Effector memory CD4-positive, alpha-beta T cell (primary cell): ENCODE measurements at regions not wholly inside any gene's neighbourhood (a gene's known extent, or its start where the extent isn't known, plus 50 kb on each side); places are given as distances from the start of the nearest gene placed in this dataset.

Experiments
- DNase-seq, 3 donors: peaks; one replicate each; pipeline ENCODE4 v3.0.0-alpha.2; 2020
- H3K27ac ChIP-seq: 2 replicates; pipeline ENCODE4 v1.7.0; 2013; ENCODE audit warnings: mild to moderate bottlenecking, low read length, moderate library complexity; ENCODE audit not compliant: insufficient read depth, poor library complexity, severe bottlenecking
- H3K27me3 ChIP-seq: replicated peaks from 2 replicates; pipeline ENCODE4 v1.7.0; 2013; ENCODE audit warnings: mild to moderate bottlenecking, low read length; ENCODE audit not compliant: insufficient read depth, control insufficient read depth, poor library complexity, severe bottlenecking
- H3K36me3 ChIP-seq: 2 replicates; pipeline ENCODE4 v1.7.0; 2013; ENCODE audit warnings: mild to moderate bottlenecking, low read length, moderate library complexity; ENCODE audit not compliant: control insufficient read depth, insufficient read depth
- H3K4me1 ChIP-seq: 2 replicates; pipeline ENCODE4 v1.7.0; 2013; ENCODE audit warnings: low read length, mild to moderate bottlenecking; ENCODE audit not compliant: control insufficient read depth, insufficient read depth, poor library complexity, severe bottlenecking
- H3K4me3 ChIP-seq: 2 replicates; pipeline ENCODE4 v1.7.0; 2013; ENCODE audit warnings: low read length, low read depth, mild to moderate bottlenecking; ENCODE audit not compliant: insufficient read depth, poor library complexity, severe bottlenecking
- H3K9me3 ChIP-seq: 2 replicates; pipeline ENCODE4 v1.7.0; 2013; ENCODE audit warnings: mild to moderate bottlenecking, low read length, moderate library complexity; ENCODE audit not compliant: control insufficient read depth

DNA sequence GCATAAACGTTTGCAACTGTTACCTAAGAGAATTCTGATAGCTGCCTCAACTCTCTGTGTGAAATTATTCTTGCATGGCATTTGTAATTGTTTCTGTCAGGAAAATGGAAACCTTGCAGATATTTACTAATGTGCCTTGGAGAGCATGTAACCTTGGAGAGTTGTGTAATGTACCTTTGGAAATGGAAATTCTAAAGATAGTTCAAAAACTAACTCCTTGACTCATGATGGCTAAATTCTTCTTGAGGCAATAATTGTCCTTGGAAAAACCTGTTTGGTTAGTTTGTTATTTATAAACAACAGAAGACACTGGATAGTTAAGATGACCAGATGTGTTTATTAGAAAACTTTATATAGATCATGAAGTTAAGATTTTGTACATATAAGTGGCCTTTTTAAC lies 1033.8 kb downstream of the PLA2G4A start:
- Histone ChIP-seq H3K4me1 (no peaks in the 10 kb centered on the region), H3K9me3 (no peaks in the 10 kb centered on the region), H3K27me3 (no peaks in the 10 kb centered on the region), H3K4me3 (no peak overlapping the region), H3K36me3 (no peaks in the 10 kb centered on the region), H3K27ac (no peak overlapping the region)
- DNase-seq, result no peak

DNA sequence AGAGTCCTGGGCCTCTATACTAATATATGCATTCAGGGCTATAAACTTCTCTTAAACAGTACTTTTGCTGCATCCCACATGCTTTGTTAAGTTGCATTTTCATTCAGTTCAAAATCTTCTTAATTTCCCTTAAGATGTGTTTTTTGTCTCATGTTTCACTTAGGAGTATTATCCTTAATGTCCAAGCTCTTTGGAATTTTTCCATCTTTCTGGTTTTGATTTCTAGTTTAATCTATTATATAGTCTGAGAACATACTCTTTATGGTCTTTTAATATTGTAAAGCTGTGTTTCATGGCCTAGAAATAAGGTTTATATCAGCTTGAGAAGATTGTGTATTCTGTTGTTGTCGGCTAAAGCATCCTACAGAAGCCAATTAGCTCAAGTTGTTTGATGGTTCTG lies 1041.8 kb downstream of the PLA2G4A start:
- no peak for DNase-seq
- no peaks in the 10 kb centered on the region for H3K27me3 ChIP-seq
- no peak overlapping the region for H3K27ac ChIP-seq
- H3K4me1 ChIP-seq, result no peaks in the 10 kb centered on the region
- no peak overlapping the region for H3K4me3 ChIP-seq
- H3K9me3 ChIP-seq, result no peaks in the 10 kb centered on the region
- H3K36me3 ChIP-seq, result no peaks in the 10 kb centered on the region

DNA sequence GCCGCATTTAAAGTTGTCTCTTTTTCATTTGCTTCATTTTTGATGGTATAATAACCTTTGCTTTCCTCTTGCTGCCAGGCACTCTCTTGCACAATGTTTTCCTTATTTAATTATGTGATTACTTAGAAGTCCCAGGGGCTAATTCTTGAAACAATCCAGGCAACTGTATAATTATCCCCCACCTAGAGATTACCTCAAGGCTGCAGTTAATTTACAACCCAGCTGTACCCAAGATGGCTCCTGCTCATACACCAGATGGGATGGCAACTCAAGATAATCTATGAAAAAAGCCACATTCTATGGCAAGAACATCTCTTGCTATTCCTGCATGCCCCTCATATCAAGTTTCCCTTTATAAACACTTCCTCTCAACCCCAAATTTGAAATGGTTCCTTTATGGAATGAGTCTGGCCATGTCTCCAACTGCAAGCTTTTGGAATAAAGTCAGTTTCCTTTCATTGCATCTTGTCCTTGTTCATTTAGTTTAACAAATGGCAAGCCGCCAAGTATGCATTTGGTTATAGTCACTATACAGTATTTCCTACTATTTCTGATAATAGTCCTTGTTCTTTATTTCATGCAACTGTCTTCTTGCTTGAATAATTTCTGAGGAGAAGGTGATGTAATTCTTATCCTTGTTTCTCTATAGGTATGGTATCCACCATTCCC lies 1042.6 kb downstream of the PLA2G4A start:
- Histone ChIP-seq H3K27ac (no peak overlapping the region), H3K4me3 (no peak overlapping the region), H3K9me3 (no peaks in the 10 kb centered on the region), H3K27me3 (no peaks in the 10 kb centered on the region), H3K4me1 (no peaks in the 10 kb centered on the region), H3K36me3 (no peaks in the 10 kb centered on the region)
- no peak for DNase-seq

DNA sequence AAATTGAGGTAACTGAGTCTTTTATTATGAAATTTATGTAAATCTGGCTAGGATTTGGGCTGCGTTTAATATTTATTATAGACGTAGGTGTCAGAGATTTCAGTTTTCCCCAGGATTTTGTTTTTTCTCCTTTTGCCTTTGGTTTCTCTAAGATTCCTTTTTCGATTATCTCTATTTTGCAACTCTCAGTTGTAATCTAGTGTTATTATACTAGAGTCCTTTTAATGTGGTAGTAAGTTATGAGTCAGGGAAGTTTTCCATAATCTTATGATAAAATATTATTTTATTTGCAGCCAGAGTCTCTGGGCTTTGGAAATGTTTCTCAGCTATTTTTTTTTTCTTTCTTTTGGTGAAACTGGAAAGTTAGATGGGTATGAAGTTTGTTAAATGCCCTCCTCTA lies 1043.8 kb downstream of the PLA2G4A start:
- H3K9me3 ChIP-seq, result no peaks in the 10 kb centered on the region
- no peak overlapping the region for H3K4me3 ChIP-seq
- no peaks in the 10 kb centered on the region for H3K4me1 ChIP-seq
- no peak overlapping the region for H3K27ac ChIP-seq
- no peaks in the 10 kb centered on the region for H3K36me3 ChIP-seq
- DNase-seq, result no peak
- H3K27me3 ChIP-seq, result no peaks in the 10 kb centered on the region

DNA sequence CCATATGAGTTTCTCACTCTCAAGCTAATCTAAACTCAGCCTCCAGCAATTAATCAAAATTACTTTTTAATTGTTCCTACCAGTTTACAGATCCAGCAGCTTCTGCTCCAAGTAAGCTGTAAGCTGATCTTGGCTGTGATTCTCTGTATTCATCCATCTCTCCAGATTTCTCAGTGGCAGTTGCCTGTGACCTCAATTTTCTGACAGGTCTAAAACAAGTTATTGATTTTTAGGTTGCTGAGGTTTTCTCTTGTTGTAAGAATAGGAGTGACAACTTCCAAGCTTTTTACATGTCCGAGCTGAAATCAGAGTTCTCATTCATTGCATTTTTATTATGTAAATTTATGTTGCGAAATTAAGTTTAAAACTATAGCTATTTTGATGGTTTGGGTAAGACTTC lies 1044.4 kb downstream of the PLA2G4A start:
- DNase-seq, result no peak
- Histone ChIP-seq H3K4me3 (no peak overlapping the region), H3K27ac (no peak overlapping the region), H3K27me3 (no peaks in the 10 kb centered on the region), H3K36me3 (no peaks in the 10 kb centered on the region), H3K9me3 (no peaks in the 10 kb centered on the region), H3K4me1 (no peaks in the 10 kb centered on the region)

DNA sequence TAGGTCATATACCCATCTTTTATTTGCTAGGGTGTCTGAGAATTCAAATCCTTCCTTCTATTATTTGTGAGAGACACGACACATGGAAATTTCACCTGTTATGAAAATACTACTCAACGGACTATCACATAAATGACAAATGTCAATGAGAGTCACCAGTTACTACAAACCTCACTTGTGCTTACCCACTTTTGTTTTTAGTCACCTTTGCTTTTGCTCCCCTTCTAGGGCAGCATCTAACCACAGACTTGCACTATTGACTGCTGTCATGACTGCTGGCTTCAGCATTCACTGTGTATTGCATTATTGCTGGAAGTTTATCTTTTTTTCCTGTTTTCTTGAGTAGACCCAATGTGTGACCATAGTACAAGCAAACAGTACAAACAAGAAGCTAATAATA lies 1048.0 kb downstream of the PLA2G4A start:
- Histone ChIP-seq H3K4me3 (no peak overlapping the region), H3K36me3 (no peaks in the 10 kb centered on the region), H3K4me1 (no peaks in the 10 kb centered on the region), H3K27ac (no peak overlapping the region), H3K9me3 (no peaks in the 10 kb centered on the region), H3K27me3 (no peaks in the 10 kb centered on the region)
- DNase-seq, result no peak

DNA sequence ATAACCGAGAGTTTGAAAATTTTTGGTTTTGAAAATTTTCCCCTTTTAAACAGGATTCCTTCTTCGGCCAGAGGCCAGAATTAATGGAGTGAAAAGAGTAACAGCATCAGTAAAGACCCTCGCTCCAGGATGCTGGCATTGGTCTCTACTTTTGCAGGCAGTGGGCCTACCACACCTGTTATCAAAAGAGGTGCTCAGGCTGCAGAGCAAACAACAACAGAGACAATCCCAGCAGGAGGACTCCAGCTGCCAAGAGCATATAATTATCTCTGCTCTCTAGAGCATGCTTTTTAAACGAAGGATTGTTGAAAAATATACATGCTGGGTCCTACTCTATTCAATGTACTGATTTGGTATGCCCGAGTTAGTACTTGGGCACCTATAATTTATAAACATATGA lies 1048.5 kb downstream of the PLA2G4A start:
- Histone ChIP-seq H3K4me3 (no peak overlapping the region), H3K27me3 (no peaks in the 10 kb centered on the region), H3K9me3 (no peaks in the 10 kb centered on the region), H3K36me3 (no peaks in the 10 kb centered on the region), H3K27ac (no peak overlapping the region), H3K4me1 (no peaks in the 10 kb centered on the region)
- DNase-seq, result no peak

DNA sequence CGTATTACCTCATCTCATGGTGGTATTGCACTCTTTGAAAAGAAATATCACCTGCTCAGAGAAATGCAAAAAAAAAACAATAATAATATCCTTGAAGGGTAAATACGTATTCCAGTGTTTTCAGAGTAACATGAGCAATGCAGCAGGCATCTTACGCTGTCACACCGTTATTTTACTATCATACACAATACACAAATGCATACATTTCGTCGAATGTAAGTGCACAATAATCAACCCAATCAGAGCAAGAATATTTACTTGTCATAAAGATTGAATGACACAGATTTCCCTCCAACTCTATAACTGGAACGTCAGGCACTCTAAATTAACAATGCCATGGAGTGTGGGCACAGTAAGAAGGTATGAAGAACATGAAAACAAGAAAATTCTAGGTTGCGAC lies 1050.1 kb downstream of the PLA2G4A start:
- Histone ChIP-seq H3K9me3 (no peaks in the 10 kb centered on the region), H3K4me3 (no peak overlapping the region), H3K36me3 (no peaks in the 10 kb centered on the region), H3K4me1 (no peaks in the 10 kb centered on the region), H3K27ac (no peak overlapping the region), H3K27me3 (no peaks in the 10 kb centered on the region)
- DNase-seq, result no peak

DNA sequence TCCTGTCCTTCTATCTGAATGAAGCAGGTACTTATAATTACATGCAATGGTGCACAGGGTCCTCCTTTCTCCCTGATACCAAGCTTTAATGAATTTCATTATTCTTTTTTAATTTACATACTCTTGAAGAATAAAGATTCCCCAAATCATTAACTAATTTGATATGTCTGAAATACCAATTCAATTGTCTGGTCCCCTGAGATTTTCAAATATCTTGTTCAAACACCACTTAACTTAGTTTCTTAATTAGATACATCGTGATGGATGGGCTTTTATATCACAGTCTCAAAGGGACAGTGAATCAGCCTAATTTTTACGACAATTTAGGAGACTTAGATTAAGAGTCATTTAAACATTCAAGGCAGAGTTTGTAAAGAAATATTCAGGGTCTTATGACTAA lies 1054.6 kb downstream of the PLA2G4A start:
- DNase-seq, result no peak
- no peaks in the 10 kb centered on the region for H3K9me3 ChIP-seq
- H3K4me1 ChIP-seq, result no peaks in the 10 kb centered on the region
- no peak overlapping the region for H3K27ac ChIP-seq
- H3K36me3 ChIP-seq, result no peaks in the 10 kb centered on the region
- H3K4me3 ChIP-seq, result no peak overlapping the region
- no peaks in the 10 kb centered on the region for H3K27me3 ChIP-seq

DNA sequence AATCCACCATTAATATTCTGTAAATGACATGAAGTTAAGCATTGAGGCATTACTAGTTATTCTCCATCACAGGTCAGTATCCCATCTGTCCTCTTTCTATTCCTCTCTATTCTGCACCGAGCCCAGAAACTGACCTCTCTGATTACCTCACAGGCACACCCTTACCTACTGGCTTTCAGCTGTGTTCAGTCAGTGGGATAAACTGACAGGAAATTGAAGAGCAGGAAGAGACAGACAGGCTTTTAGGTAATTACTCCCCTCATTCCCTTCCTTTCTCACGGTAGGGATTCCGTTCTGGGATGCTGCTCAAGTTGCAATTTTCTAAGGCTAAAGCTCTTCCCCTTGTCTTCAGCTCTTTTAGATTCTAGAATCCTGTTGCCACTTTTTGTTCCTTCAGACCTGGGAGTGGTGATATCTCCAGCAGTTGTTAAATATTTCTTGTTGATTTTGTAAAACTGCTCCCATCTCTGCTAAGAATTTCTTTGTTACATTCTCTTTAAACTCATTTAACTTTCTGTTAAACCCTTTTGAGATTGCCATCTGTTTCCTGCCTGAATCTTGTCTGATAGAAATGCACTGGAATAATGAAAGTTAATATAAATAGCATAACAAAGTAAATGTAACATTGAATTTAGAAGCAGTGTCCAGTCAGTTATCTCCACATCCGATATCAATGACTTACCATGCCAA lies 1063.4 kb downstream of the PLA2G4A start:
- Histone ChIP-seq H3K27ac (no peak overlapping the region), H3K4me3 (no peak overlapping the region), H3K9me3 (no peaks in the 10 kb centered on the region), H3K27me3 (no peaks in the 10 kb centered on the region), H3K4me1 (no peaks in the 10 kb centered on the region), H3K36me3 (no peaks in the 10 kb centered on the region)
- no peak for DNase-seq
